NB4 (cell line): ENCODE measurements at regions not wholly inside any gene's neighbourhood (a gene's known extent, or its start where the extent isn't known, plus 50 kb on each side); places are given as distances from the start of the nearest gene placed in this dataset.

Source experiments
- DNase-seq: peaks from one replicate; pipeline ENCODE4 v3.0.0; 2010; ENCODE audit warnings: low read depth
- H3K4me3 ChIP-seq: one replicate; pipeline ENCODE4 v1.5.1; 2011; ENCODE audit warnings: mild to moderate bottlenecking, low read depth, low read length, moderate library complexity
- CTCF ChIP-seq: IDR thresholded peaks from one replicate; pipeline ENCODE4 v1.5.1; 2012; ENCODE audit warnings: low read depth, low read length
- MAX ChIP-seq: IDR thresholded peaks from 2 replicates; pipeline ENCODE4 v1.6.1; 2011; ENCODE audit warnings: low read depth, low read length
- MYC ChIP-seq: IDR thresholded peaks from 2 replicates; pipeline ENCODE4 v1.6.1; 2011; ENCODE audit warnings: low read depth, low read length
- POLR2A ChIP-seq: IDR thresholded peaks from 2 replicates; pipeline ENCODE4 v1.6.1; 2011; ENCODE audit warnings: mild to moderate bottlenecking; ENCODE audit not compliant: insufficient read length; ENCODE audit errors: extremely low read depth

- H3K4me3 ChIP-seq: no peak overlapping the region
- no peak for DNase-seq
- TF ChIP-seq POLR2A (no peak), MAX (no peak), CTCF (no peak), MYC (no peak)
Observed at GRCh38 chr20:11555510-11555909, 362.2 kb upstream of the BTBD3 start.

GRCh38 chr20:11556410-11556809 is 361.3 kb upstream of the BTBD3 start:
- H3K4me3 ChIP-seq: no peak overlapping the region
- TF ChIP-seq MYC: no peak
- TF ChIP-seq CTCF: no peak
- TF ChIP-seq POLR2A: no peak
- no peak for TF ChIP-seq MAX
- DNase-seq: no peak

- DNase-seq: no peak
- no peak for TF ChIP-seq CTCF
- no peak for TF ChIP-seq MYC
- no peak for TF ChIP-seq POLR2A
- no peak for TF ChIP-seq MAX
Observed at GRCh38 chr20:11564491-11564890, 353.2 kb upstream of the BTBD3 start.

GRCh38 chr20:11569163-11569562 is 348.5 kb upstream of the BTBD3 start:
- DNase-seq: no peak
- no peak for TF ChIP-seq CTCF
- TF ChIP-seq MAX: no peak
- TF ChIP-seq MYC: no peak
- TF ChIP-seq POLR2A: no peak
- no peak overlapping the region for H3K4me3 ChIP-seq

More at GRCh38 chr20:11564491-11564890, 353.2 kb upstream of the BTBD3 start:
- no peak overlapping the region for H3K4me3 ChIP-seq

- DNase-seq: no peak
- TF ChIP-seq MAX: no peak
- no peak for TF ChIP-seq POLR2A
- no peak for TF ChIP-seq MYC
- TF ChIP-seq CTCF: no peak
- H3K4me3 ChIP-seq: no peak overlapping the region
Observed at GRCh38 chr20:11573507-11573906, 344.2 kb upstream of the BTBD3 start.

GRCh38 chr20:11581271-11581670 is 336.4 kb upstream of the BTBD3 start:
- TF ChIP-seq MAX (no peak), MYC (no peak), POLR2A (no peak), CTCF (no peak)
- peak; percentile 51 for DNase-seq
- no peak overlapping the region for H3K4me3 ChIP-seq
